PC-9 (cell line): ENCODE measurements at regions not wholly inside any gene's neighbourhood (a gene's known extent, or its start where the extent isn't known, plus 50 kb on each side); places are given as distances from the start of the nearest gene placed in this dataset.

Experiments
- BruUV-seq: library from RNA; stranded (reverse); fragments of 400-500 nt; replicated peaks from 2 replicates; lab custom pipeline; 2021; lab: Mats Ljungman, UMichigan
- CTCF ChIA-PET: fragments of 300-600 bp; sonication (Branson Sonifier 250); formaldehyde crosslinking; loops from one replicate; lab custom pipeline; 2022; ENCODE audit warnings: antibody characterized with exemption; lab: Charles Lee
- POLR2A ChIA-PET: fragments of 300-600 bp; sonication (Branson Sonifier 250); formaldehyde crosslinking; loops from one replicate; lab custom pipeline; 2022; ENCODE audit warnings: antibody characterized with exemption; ENCODE audit not compliant: unreplicated experiment; lab: Charles Lee
- DNase-seq, 2 experiments: peaks; one replicate each; pipeline versions ENCODE4 v3.0.0 to v3.0.0-alpha.2; 2015 to 2022; ENCODE audit warnings: mixed read lengths in 1 of 2
- H2AFZ ChIP-seq: fragments of 200-600 bp; sonication (generic); 2 replicates; pipeline ENCODE4 v1.8.1; 2017; ENCODE audit warnings: antibody characterized with exemption
- H3F3A ChIP-seq: fragments of 200-600 bp; sonication (generic); 2 replicates; pipeline ENCODE4 v1.8.1; 2017; ENCODE audit warnings: antibody characterized with exemption, mild to moderate bottlenecking, low read depth; ENCODE audit not compliant: insufficient read depth
- H3K27ac ChIP-seq: fragments of 200-600 bp; sonication (generic); 2 replicates; pipeline ENCODE4 v1.6.1; 2016; ENCODE audit warnings: mixed run types
- H3K27me3 ChIP-seq: fragments of 200-600 bp; sonication (generic); 2 replicates; pipeline ENCODE4 v1.6.1; 2016; ENCODE audit warnings: low read depth, mixed run types; ENCODE audit not compliant: insufficient read depth
- H3K36me3 ChIP-seq: fragments of 200-600 bp; sonication (generic); 2 replicates; pipeline ENCODE4 v1.6.1; 2016; ENCODE audit warnings: low read depth, mixed run types
- H3K4me1 ChIP-seq: fragments of 200-600 bp; sonication (generic); replicated peaks from 2 replicates; pipeline ENCODE4 v1.6.1; 2016; ENCODE audit warnings: mixed run types; ENCODE audit not compliant: insufficient read depth
- H3K4me2 ChIP-seq: fragments of 200-600 bp; sonication (generic); 2 replicates; pipeline ENCODE4 v1.6.1; 2017; ENCODE audit warnings: mixed run types
- H3K4me3 ChIP-seq: fragments of 200-600 bp; sonication (generic); 2 replicates; pipeline ENCODE4 v1.6.1; 2016; ENCODE audit warnings: mixed run types
- H3K79me2 ChIP-seq: fragments of 200-600 bp; sonication (generic); 2 replicates; pipeline ENCODE4 v1.6.1; 2017; ENCODE audit warnings: low read depth, mixed run types
- H3K9me2 ChIP-seq: fragments of 200-600 bp; sonication (generic); 2 replicates; pipeline ENCODE4 v1.8.1; 2017; ENCODE audit warnings: mild to moderate bottlenecking; ENCODE audit not compliant: insufficient read depth
- H3K9me3 ChIP-seq: fragments of 200-600 bp; sonication (generic); 2 replicates; pipeline ENCODE4 v1.8.1; 2016; ENCODE audit warnings: low read depth; ENCODE audit not compliant: insufficient read depth
- H4K20me1 ChIP-seq: fragments of 200-600 bp; sonication (generic); 2 replicates; pipeline ENCODE4 v1.8.1; 2017; ENCODE audit not compliant: insufficient read depth
- CTCF ChIP-seq: fragments of 200-600 bp; sonication (generic); conservative IDR thresholded peaks from 2 replicates; pipeline ENCODE4 v1.6.1; 2017; ENCODE audit warnings: mixed run types, antibody characterized with exemption, mild to moderate bottlenecking, moderate library complexity
- EZH2 ChIP-seq: fragments of 200-600 bp; sonication (generic); IDR thresholded peaks from 2 replicates; pipeline ENCODE4 v1.8.0; 2017; ENCODE audit warnings: antibody characterized with exemption, low read depth
- intact Hi-C: fragments of 100-400 bp; cut with micrococcal nuclease; formaldehyde crosslinking; loops from one replicate; pipeline ENCODE4 v1.10.0; 2022; ENCODE audit not compliant: unreplicated experiment

GRCh38 chr4:34094114-34094513, 2150.2 kb downstream of the ARAP2 start:
- Histone ChIP-seq H3K27ac (no peak overlapping the region), H3K9me2 (no peaks in the 10 kb centered on the region), H4K20me1 (no peaks in the 10 kb centered on the region), H3F3A (no peaks in the 10 kb centered on the region), H3K4me1 (no peaks in the 10 kb centered on the region), H2AFZ (no peak overlapping the region), H3K27me3 (no peaks in the 10 kb centered on the region), H3K4me3 (no peak overlapping the region), H3K9me3 (no peaks in the 10 kb centered on the region), H3K4me2 (no peak overlapping the region), H3K36me3 (no peaks in the 10 kb centered on the region), H3K79me2 (no peaks in the 10 kb centered on the region)
- no peak for TF ChIP-seq CTCF
- no peak for TF ChIP-seq EZH2
- BruUV-seq: no TSS peak
- intact Hi-C loops: no loop called here
- CTCF ChIA-PET: no interaction called here
- POLR2A ChIA-PET: no interaction called here
- DNase-seq: no peak

- intact Hi-C loops: no loop called here
- no peaks in the 10 kb centered on the region for H3K79me2 ChIP-seq
- ChIA-PET CTCF (no interaction called here), POLR2A (no interaction called here)
- no peaks in the 10 kb centered on the region for H4K20me1 ChIP-seq
- TF ChIP-seq EZH2 (no peak), CTCF (no peak)
- BruUV-seq: no TSS peak
- no peaks in the 10 kb centered on the region for H3K27me3 ChIP-seq
- no peak for DNase-seq
- no peaks in the 10 kb centered on the region for H3K4me1 ChIP-seq
- no peak overlapping the region for H3K4me3 ChIP-seq
- H3K9me2 ChIP-seq: peaks cover 8% of the 10 kb centered on the region
- H3K9me3 ChIP-seq: no peaks in the 10 kb centered on the region
- no peaks in the 10 kb centered on the region; the same call in 1 of the 2 replicates for H3F3A ChIP-seq
- H2AFZ ChIP-seq: no peak overlapping the region
- H3K36me3 ChIP-seq: no peaks in the 10 kb centered on the region
- no peak overlapping the region for H3K27ac ChIP-seq
- no peak overlapping the region for H3K4me2 ChIP-seq
Measured at GRCh38 chr4:34105311-34105710, 2139.0 kb downstream of the ARAP2 start.

- H4K20me1 ChIP-seq: no peaks in the 10 kb centered on the region
- no peaks in the 10 kb centered on the region for H3K9me3 ChIP-seq
- no TSS peak for BruUV-seq
- no peak for TF ChIP-seq EZH2
- TF ChIP-seq CTCF: no peak
- no peaks in the 10 kb centered on the region; the same call in 1 of the 2 replicates for H3F3A ChIP-seq
- no peaks in the 10 kb centered on the region for H3K36me3 ChIP-seq
- no peaks in the 10 kb centered on the region for H3K79me2 ChIP-seq
- ChIA-PET CTCF (no interaction called here), POLR2A (no interaction called here)
- no peak overlapping the region for H3K27ac ChIP-seq
- no peaks in the 10 kb centered on the region for H3K27me3 ChIP-seq
- H3K4me2 ChIP-seq: no peak overlapping the region
- H3K9me2 ChIP-seq: peaks cover 8% of the 10 kb centered on the region
- intact Hi-C loops: no loop called here
- no peak overlapping the region for H2AFZ ChIP-seq
- H3K4me1 ChIP-seq: no peaks in the 10 kb centered on the region
- H3K4me3 ChIP-seq: no peak overlapping the region
- DNase-seq: no peak
Measured at GRCh38 chr4:34108391-34108790, 2135.9 kb downstream of the ARAP2 start.
